Mesothelial cell of epicardium (in vitro differentiated cells): ENCODE measurements at regions not wholly inside any gene's neighbourhood (a gene's known extent, or its start where the extent isn't known, plus 50 kb on each side); places are given as distances from the start of the nearest gene placed in this dataset.

ENCODE experiments used
- DNase-seq, 2 experiments: peaks; one replicate each; pipeline ENCODE4 v3.0.0; 2021; ENCODE audit warnings: low spot score in 2 of 2; ENCODE audit not compliant: unreplicated experiment in 2 of 2
- H3K27ac Mint-ChIP-seq: 2 replicates; pipeline ENCODE4 v1.8.0; 2021; ENCODE audit warnings: mixed read lengths
- H3K27me3 Mint-ChIP-seq: 2 replicates; pipeline ENCODE4 v1.8.0; 2021; ENCODE audit warnings: low read depth, mixed read lengths
- H3K36me3 Mint-ChIP-seq: 2 replicates; pipeline ENCODE4 v1.8.0; 2021; ENCODE audit warnings: mixed read lengths
- H3K4me1 Mint-ChIP-seq: 2 replicates; pipeline ENCODE4 v1.8.0; 2021; ENCODE audit warnings: mixed read lengths
- H3K4me3 Mint-ChIP-seq: 2 replicates; pipeline ENCODE4 v1.8.0; 2021; ENCODE audit warnings: mild to moderate bottlenecking, moderate library complexity, mixed read lengths
- H3K9me3 Mint-ChIP-seq: 2 replicates; pipeline ENCODE4 v1.8.0; 2021; ENCODE audit warnings: mixed read lengths
- CTCF ChIP-seq: fragments of 200-600 bp; sonication (generic); IDR thresholded peaks from one replicate; pipeline ENCODE4 v1.5.0; 2021; ENCODE audit warnings: antibody characterized with exemption; ENCODE audit not compliant: unreplicated experiment

DNA sequence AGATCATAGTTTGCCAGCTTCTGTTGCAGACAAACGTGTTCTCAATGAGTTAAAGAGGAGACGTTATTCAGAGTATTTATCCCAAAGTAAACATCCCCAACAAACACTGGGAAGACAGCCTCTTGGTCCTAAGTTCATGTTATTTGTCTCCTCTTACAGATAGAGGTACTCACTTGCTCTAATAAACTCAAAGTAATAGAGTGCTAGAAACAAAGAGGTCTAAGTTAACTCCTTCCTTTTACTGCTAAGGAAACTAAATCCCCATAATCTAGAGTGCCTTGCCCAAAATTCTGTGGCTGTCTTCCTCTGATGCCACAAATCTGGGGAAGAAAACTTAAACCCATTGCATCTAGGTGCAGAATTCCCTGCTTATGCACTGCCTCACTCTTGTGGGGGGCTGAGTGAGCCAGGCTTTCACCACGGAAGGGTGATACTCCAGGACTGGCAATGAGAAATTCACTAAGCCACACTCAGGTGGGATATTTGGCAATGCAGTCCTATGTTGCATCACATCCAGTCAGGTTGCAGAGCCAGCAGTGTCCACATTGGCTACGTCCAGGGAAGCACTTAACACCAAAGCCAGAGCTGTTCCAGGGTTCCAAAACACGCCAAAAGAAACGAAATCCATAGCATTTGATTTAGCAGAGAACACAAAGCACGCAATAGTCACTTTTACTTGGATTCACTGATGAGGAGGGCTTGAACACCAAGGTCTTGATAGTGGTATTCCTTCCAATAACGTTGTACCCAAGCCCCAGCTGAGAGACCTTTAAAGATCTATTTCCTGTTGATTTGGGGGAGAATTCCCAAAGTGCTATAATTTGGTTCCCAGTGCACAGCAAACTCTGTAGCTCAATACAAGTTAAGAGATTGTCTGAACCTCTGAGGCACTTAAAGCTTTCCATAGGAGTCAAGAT is 81.0 kb upstream of the FOXQ1 start:
- Mint-ChIP-seq H3K9me3 (no peaks in the 10 kb centered on the region), H3K27ac (no peak overlapping the region), H3K4me3 (no peak overlapping the region), H3K27me3 (peaks cover 67% of the 10 kb centered on the region), H3K4me1 (no peaks in the 10 kb centered on the region), H3K36me3 (no peaks in the 10 kb centered on the region)
- no peak for DNase-seq
- no peak for TF ChIP-seq CTCF

- H3K4me1 Mint-ChIP-seq, result no peaks in the 10 kb centered on the region
- TF ChIP-seq CTCF, result no peak
- H3K27me3 Mint-ChIP-seq, result peaks cover 63% of the 10 kb centered on the region
- H3K27ac Mint-ChIP-seq, result no peak overlapping the region
- DNase-seq, result no peak
- no peaks in the 10 kb centered on the region for H3K36me3 Mint-ChIP-seq
- H3K4me3 Mint-ChIP-seq, result no peak overlapping the region
- no peaks in the 10 kb centered on the region for H3K9me3 Mint-ChIP-seq
Observed at GRCh38 chr6:1230281-1230680, 81.6 kb upstream of the FOXQ1 start.

DNA sequence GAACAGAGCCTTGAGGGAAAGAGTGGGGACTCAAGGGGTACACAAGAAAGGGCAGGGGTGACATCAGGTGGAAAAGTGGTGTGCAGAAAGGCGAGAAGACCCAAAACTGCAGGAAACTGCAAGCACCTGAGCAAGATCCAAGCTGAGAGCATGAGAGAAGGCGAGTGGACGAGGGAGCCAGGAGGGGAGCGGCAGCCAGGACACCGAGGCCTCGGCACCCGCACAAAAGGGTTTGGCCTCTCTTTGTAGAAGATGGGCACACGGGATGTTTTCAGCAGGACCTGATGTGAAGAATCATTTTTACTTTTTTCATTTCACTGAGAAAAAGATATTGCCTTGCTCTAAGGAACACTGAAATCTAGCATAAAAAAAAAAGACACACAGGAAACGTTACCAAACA is 82.1 kb upstream of the FOXQ1 start:
- no peaks in the 10 kb centered on the region for H3K36me3 Mint-ChIP-seq
- no peaks in the 10 kb centered on the region for H3K4me1 Mint-ChIP-seq
- H3K9me3 Mint-ChIP-seq, result no peaks in the 10 kb centered on the region
- no peak for TF ChIP-seq CTCF
- no peak overlapping the region for H3K27ac Mint-ChIP-seq
- H3K27me3 Mint-ChIP-seq, result peaks cover 63% of the 10 kb centered on the region
- DNase-seq, result no peak
- H3K4me3 Mint-ChIP-seq, result no peak overlapping the region

DNA sequence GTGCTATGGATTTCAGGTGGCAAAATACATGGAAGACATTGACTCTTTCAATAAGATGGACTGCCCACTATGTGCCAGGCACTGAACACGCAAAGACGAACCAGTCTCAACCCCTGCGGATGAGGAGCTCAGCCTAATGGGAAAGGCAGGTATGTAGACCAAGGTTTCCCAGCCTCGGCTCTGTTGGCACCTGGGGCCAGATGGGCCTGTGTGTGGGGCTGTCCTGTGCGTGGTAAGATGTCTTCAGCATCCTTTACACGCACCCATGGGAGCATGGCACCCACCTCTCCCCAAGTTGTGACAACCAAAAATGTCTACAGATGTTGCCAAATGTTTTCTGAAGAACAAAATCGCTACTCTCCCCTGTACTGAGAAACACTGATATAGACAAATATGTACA is 82.6 kb upstream of the FOXQ1 start:
- no peak overlapping the region for H3K4me3 Mint-ChIP-seq
- no peaks in the 10 kb centered on the region for H3K36me3 Mint-ChIP-seq
- peaks cover 62% of the 10 kb centered on the region for H3K27me3 Mint-ChIP-seq
- no peak for TF ChIP-seq CTCF
- DNase-seq, result no peak
- H3K27ac Mint-ChIP-seq, result no peak overlapping the region
- no peaks in the 10 kb centered on the region for H3K4me1 Mint-ChIP-seq
- H3K9me3 Mint-ChIP-seq, result no peaks in the 10 kb centered on the region

DNA sequence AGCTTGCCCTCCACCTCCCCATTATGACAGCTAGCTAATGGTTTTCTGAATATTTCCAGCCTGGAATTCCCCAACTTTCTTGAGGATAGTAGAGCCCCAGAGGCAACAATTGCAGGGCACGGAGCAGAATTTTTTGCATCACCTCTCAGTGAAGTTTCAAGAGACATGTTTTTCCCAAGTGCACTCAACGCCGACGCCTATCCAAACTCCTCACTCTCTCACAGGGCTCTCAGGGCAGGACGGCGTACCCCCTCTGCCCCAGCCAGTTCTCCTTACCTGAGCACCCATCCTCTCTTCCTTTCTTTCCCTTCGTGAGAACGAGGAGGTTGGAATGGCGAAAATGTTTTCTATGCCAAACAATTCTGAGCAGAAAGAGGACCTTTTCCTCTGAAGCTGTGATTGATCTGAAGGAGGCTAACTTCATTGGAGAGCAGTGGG is 83.1 kb upstream of the FOXQ1 start:
- TF ChIP-seq CTCF, result no peak
- no peak for DNase-seq
- Mint-ChIP-seq H3K27me3 (peaks cover 60% of the 10 kb centered on the region), H3K4me3 (no peak overlapping the region), H3K36me3 (no peaks in the 10 kb centered on the region), H3K4me1 (no peaks in the 10 kb centered on the region), H3K9me3 (no peaks in the 10 kb centered on the region), H3K27ac (no peak overlapping the region)
